Osteoblast (primary cell): ENCODE measurements at regions not wholly inside any gene's neighbourhood (a gene's known extent, or its start where the extent isn't known, plus 50 kb on each side); places are given as distances from the start of the nearest gene placed in this dataset.

Experiments
- DNase-seq: peaks from one replicate; pipeline ENCODE4 v3.0.0; 2011; ENCODE audit warnings: low spot score, mixed read lengths; ENCODE audit not compliant: insufficient read length; ENCODE audit errors: missing footprints
- H2AFZ ChIP-seq: 2 replicates; pipeline ENCODE4 v1.6.0; 2011; ENCODE audit warnings: mild to moderate bottlenecking, low read length
- H3K27ac ChIP-seq: 2 replicates; pipeline ENCODE4 v1.5.1; 2011; ENCODE audit warnings: mild to moderate bottlenecking, low read depth, low read length, moderate library complexity
- H3K27me3 ChIP-seq: 2 replicates; pipeline ENCODE4 v1.6.0; 2012; ENCODE audit warnings: mild to moderate bottlenecking, control low read depth, inconsistent platforms, low read length, moderate library complexity; ENCODE audit not compliant: insufficient read depth
- H3K36me3 ChIP-seq: 2 replicates; pipeline ENCODE4 v1.5.1; 2011; ENCODE audit warnings: mild to moderate bottlenecking, low read length, control low read depth, moderate library complexity; ENCODE audit not compliant: insufficient read depth
- H3K4me1 ChIP-seq: 2 replicates; pipeline ENCODE4 v1.5.1; 2011; ENCODE audit warnings: mild to moderate bottlenecking, low read length, control low read depth, moderate library complexity; ENCODE audit not compliant: insufficient read depth
- H3K4me2 ChIP-seq: 2 replicates; pipeline ENCODE4 v1.6.0; 2011; ENCODE audit warnings: mild to moderate bottlenecking, low read length; ENCODE audit not compliant: insufficient read depth
- H3K4me3 ChIP-seq: fragments of 200-600 bp; sonication (generic); 3 replicates; pipeline ENCODE4 v1.5.1; 2012; ENCODE audit warnings: mild to moderate bottlenecking, low read length, inconsistent platforms; ENCODE audit not compliant: insufficient read depth
- H3K79me2 ChIP-seq: 2 replicates; pipeline ENCODE4 v1.6.0; 2012; ENCODE audit warnings: mild to moderate bottlenecking, low read length, control low read depth, inconsistent platforms; ENCODE audit not compliant: insufficient read depth
- H3K9me3 ChIP-seq: 2 replicates; pipeline ENCODE4 v1.5.1; 2011; ENCODE audit warnings: low read depth, low read length, control low read depth
- H4K20me1 ChIP-seq: 2 replicates; pipeline ENCODE4 v1.6.0; 2012; ENCODE audit warnings: mild to moderate bottlenecking, low read length, control low read depth; ENCODE audit not compliant: insufficient read depth
- CTCF ChIP-seq: IDR thresholded peaks from 2 replicates; pipeline ENCODE4 v1.5.1; 2011; ENCODE audit warnings: mild to moderate bottlenecking, low read depth, low read length, moderate library complexity; ENCODE audit errors: extremely low read depth

- Histone ChIP-seq H3K4me1 (no peaks in the 10 kb centered on the region), H4K20me1 (no peaks in the 10 kb centered on the region), H3K36me3 (no peaks in the 10 kb centered on the region), H2AFZ (no peak overlapping the region), H3K4me3 (no peak overlapping the region), H3K27me3 (no peaks in the 10 kb centered on the region), H3K9me3 (no peaks in the 10 kb centered on the region), H3K4me2 (no peak overlapping the region), H3K79me2 (no peaks in the 10 kb centered on the region), H3K27ac (no peak overlapping the region)
- no peak for TF ChIP-seq CTCF
- no peak for DNase-seq
These were observed 321.1 kb downstream of the NKX6-1 start for GRCh38 chr4:84177831-84178542.

- H4K20me1 ChIP-seq = no peaks in the 10 kb centered on the region
- no peak overlapping the region for H2AFZ ChIP-seq
These were observed 323.1 kb downstream of the NKX6-1 start for GRCh38 chr4:84176016-84176415.

GRCh38 chr4:84171871-84172270 lies 327.2 kb downstream of the NKX6-1 start:
- no peak for TF ChIP-seq CTCF
- H2AFZ ChIP-seq = no peak overlapping the region
- H3K4me1 ChIP-seq = no peaks in the 10 kb centered on the region
- H3K9me3 ChIP-seq = no peaks in the 10 kb centered on the region
- no peak overlapping the region for H3K27ac ChIP-seq
- H3K79me2 ChIP-seq = no peaks in the 10 kb centered on the region
- H3K36me3 ChIP-seq = no peaks in the 10 kb centered on the region
- no peak overlapping the region for H3K4me3 ChIP-seq
- no peak overlapping the region for H3K4me2 ChIP-seq
- H4K20me1 ChIP-seq = no peaks in the 10 kb centered on the region
- no peaks in the 10 kb centered on the region for H3K27me3 ChIP-seq
- DNase-seq = no peak

More at GRCh38 chr4:84176016-84176415, 323.1 kb downstream of the NKX6-1 start:
- TF ChIP-seq CTCF = no peak
- Histone ChIP-seq H3K4me3 (no peak overlapping the region), H3K9me3 (no peaks in the 10 kb centered on the region), H3K4me1 (no peaks in the 10 kb centered on the region), H3K27ac (no peak overlapping the region), H3K79me2 (no peaks in the 10 kb centered on the region), H3K27me3 (no peaks in the 10 kb centered on the region), H3K4me2 (no peak overlapping the region), H3K36me3 (no peaks in the 10 kb centered on the region)
- DNase-seq = no peak

GRCh38 chr4:84167564-84167963 lies 331.5 kb downstream of the NKX6-1 start:
- no peak overlapping the region for H3K27ac ChIP-seq
- H4K20me1 ChIP-seq = no peaks in the 10 kb centered on the region
- no peak for DNase-seq
- H3K36me3 ChIP-seq = no peaks in the 10 kb centered on the region
- H3K79me2 ChIP-seq = no peaks in the 10 kb centered on the region
- no peak overlapping the region for H3K4me2 ChIP-seq
- H3K27me3 ChIP-seq = no peaks in the 10 kb centered on the region
- no peak for TF ChIP-seq CTCF
- H3K4me1 ChIP-seq = no peaks in the 10 kb centered on the region
- no peaks in the 10 kb centered on the region for H3K9me3 ChIP-seq
- no peak overlapping the region for H3K4me3 ChIP-seq
- H2AFZ ChIP-seq = no peak overlapping the region
